ENCODE measurements at regions not wholly inside any gene's neighbourhood (a gene's known extent, or its start where the extent isn't known, plus 50 kb on each side); places are given as distances from the start of the nearest gene placed in this dataset.

DNA sequence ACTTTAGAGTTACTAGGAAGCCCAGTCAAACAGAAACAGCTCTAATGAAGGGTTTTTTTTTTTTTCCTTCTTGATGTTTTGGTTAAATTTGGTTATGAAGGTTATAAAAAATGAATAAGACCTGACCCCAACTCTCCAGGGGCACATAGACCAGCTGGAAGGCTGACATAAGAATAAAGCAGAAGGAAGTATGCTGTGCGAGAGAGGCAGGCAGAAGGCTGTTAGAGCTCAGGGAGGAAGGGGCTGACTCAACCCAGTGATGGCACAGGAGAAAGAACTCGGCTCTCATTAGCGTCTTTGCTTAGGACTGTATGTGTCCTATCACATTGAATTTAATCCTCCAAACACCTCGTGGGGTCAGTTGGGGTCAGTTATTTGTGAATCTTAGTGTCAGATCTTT lies 474.6 kb downstream of the PMP22 start:
- H3K18ac ChIP-seq (ENCODE audit: low read length) = no peak overlapping the region
- H3K9ac ChIP-seq (ENCODE audit: low read length) = no peak overlapping the region
- no peak overlapping the region for H2AK5ac ChIP-seq (ENCODE audit: low read length)
- no peak overlapping the region for H3K23ac ChIP-seq (ENCODE audit: low read length)
- no peak overlapping the region for H3K56ac ChIP-seq (ENCODE audit: low read length)
- no peaks in the 10 kb centered on the region for H3K4me1 ChIP-seq (ENCODE audit: control insufficient read depth, low read depth, low read length)
- H3K27me3 ChIP-seq (ENCODE audit: insufficient read depth, low read length, poor library complexity) = no peaks in the 10 kb centered on the region
- H3K4me2 ChIP-seq (ENCODE audit: low read length) = no peak overlapping the region
- H3K4ac ChIP-seq (ENCODE audit: low read depth, low read length) = no peak overlapping the region
- H3K4me3 ChIP-seq (ENCODE audit: low read length) = no peak overlapping the region
- DNase-seq = no peak
- H3K36me3 ChIP-seq (ENCODE audit: control insufficient read depth, insufficient read depth, low read length) = no peaks in the 10 kb centered on the region
- no peak overlapping the region for H4K8ac ChIP-seq (ENCODE audit: low read depth, low read length)
- no peak overlapping the region for H3K27ac ChIP-seq (ENCODE audit: low read depth, low read length)
- no peaks in the 10 kb centered on the region for H3K79me2 ChIP-seq (ENCODE audit: control insufficient read depth, insufficient read depth, low read length)
- H2BK120ac ChIP-seq (ENCODE audit: low read depth, low read length) = no peak overlapping the region
- H2BK5ac ChIP-seq (ENCODE audit: low read length) = no peak overlapping the region
- no CpG with 5 or more reads among the region's 4 CpGs for WGBS (ENCODE audit: extremely low coverage, insufficient coverage, low lambda C conversion rate)
- no peak overlapping the region for H4K5ac ChIP-seq (ENCODE audit: low read length)
- H2BK15ac ChIP-seq (replicated peaks; ENCODE audit: low read depth) = no peak overlapping the region
- H3K79me1 ChIP-seq (ENCODE audit: low read length) = no peaks in the 10 kb centered on the region

DNA sequence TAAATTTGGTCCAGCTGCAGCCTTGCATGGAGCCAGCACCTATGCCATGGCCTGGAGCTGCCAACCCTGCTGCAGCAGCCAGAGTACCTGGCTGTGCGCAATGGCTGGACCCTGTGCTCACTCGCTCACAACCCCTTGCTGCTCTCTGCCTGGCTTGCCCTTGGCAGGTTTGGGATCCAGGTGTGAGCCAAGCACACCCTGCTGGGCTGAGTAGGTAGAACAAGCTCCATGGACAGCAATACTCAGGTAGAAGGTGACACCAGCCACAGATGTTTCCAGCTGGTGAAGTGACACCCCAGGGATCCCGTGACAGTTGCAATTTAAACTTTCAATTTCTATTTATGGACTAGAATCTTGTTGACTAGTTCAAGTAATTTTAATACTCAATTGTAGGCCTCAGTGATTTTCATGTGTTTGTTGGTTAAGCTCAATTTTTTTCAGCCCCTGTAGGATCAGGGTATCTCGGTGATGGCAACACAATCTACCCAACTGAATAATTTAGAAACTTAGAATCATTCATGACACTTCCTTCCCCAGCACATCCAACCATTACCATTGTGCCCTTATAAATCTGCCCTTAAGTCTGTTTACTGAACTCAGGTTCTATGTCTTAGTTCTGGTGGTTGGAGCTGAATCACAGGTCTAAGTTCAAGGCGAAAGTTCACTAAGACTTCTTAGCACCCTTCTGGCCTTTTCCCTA lies 480.0 kb downstream of the PMP22 start:
- Histone ChIP-seq H2BK5ac (ENCODE audit: low read length) (no peak overlapping the region), H3K4me3 (ENCODE audit: low read length) (no peak overlapping the region), H3K27me3 (ENCODE audit: insufficient read depth, low read length, poor library complexity) (no peaks in the 10 kb centered on the region), H3K56ac (ENCODE audit: low read length) (no peak overlapping the region), H2BK120ac (ENCODE audit: low read depth, low read length) (no peak overlapping the region), H3K18ac (ENCODE audit: low read length) (no peak overlapping the region), H3K4ac (ENCODE audit: low read depth, low read length) (no peak overlapping the region), H4K8ac (ENCODE audit: low read depth, low read length) (no peak overlapping the region), H3K23ac (ENCODE audit: low read length) (no peak overlapping the region), H3K36me3 (ENCODE audit: control insufficient read depth, insufficient read depth, low read length) (no peaks in the 10 kb centered on the region), H3K4me1 (ENCODE audit: control insufficient read depth, low read depth, low read length) (no peaks in the 10 kb centered on the region), H2AK5ac (ENCODE audit: low read length) (no peak overlapping the region), H4K5ac (ENCODE audit: low read length) (no peak overlapping the region), H3K4me2 (ENCODE audit: low read length) (no peak overlapping the region), H3K79me1 (ENCODE audit: low read length) (no peaks in the 10 kb centered on the region), H2BK15ac (replicated peaks; ENCODE audit: low read depth) (no peak overlapping the region), H3K27ac (ENCODE audit: low read depth, low read length) (no peak overlapping the region), H3K79me2 (ENCODE audit: control insufficient read depth, insufficient read depth, low read length) (no peaks in the 10 kb centered on the region), H3K9ac (ENCODE audit: low read length) (no peak overlapping the region)
- DNase-seq = peak; percentile 29
- WGBS (ENCODE audit: extremely low coverage, insufficient coverage, low lambda C conversion rate) = no CpG with 5 or more reads among the region's 5 CpGs

DNA sequence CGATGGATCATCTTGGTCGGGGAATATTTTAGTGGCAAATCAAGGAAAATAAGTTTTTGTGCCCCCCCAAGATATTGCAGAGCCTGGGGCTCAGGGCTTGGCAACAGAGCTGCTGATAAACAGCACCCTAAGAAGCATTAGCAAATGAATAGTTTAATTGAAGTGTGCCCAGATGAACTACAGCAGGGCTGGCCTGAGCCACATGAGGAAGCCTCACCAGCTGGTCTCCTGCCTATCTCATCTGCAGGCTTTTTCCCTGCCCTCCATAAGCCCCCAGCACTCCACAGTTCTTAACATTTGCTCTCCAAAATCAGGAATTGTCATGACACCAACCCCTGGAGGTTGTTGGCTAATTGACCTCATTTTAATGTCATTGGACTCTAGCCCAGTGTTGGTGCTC lies 480.2 kb downstream of the HS3ST3B1 start:
- Histone ChIP-seq H3K4me1 (ENCODE audit: control insufficient read depth, low read depth, low read length) (no peaks in the 10 kb centered on the region), H3K36me3 (ENCODE audit: control insufficient read depth, insufficient read depth, low read length) (no peaks in the 10 kb centered on the region), H3K79me2 (ENCODE audit: control insufficient read depth, insufficient read depth, low read length) (no peaks in the 10 kb centered on the region), H4K5ac (ENCODE audit: low read length) (no peak overlapping the region), H3K18ac (ENCODE audit: low read length) (no peak overlapping the region), H2BK120ac (ENCODE audit: low read depth, low read length) (no peak overlapping the region), H2AK5ac (ENCODE audit: low read length) (no peak overlapping the region), H3K4ac (ENCODE audit: low read depth, low read length) (no peak overlapping the region), H3K23ac (ENCODE audit: low read length) (no peak overlapping the region), H3K9ac (ENCODE audit: low read length) (no peak overlapping the region), H3K56ac (ENCODE audit: low read length) (no peak overlapping the region), H2BK5ac (ENCODE audit: low read length) (no peak overlapping the region), H3K4me2 (ENCODE audit: low read length) (no peak overlapping the region), H3K79me1 (ENCODE audit: low read length) (no peaks in the 10 kb centered on the region), H3K4me3 (ENCODE audit: low read length) (no peak overlapping the region), H2BK15ac (replicated peaks; ENCODE audit: low read depth) (no peak overlapping the region), H3K27me3 (ENCODE audit: insufficient read depth, low read length, poor library complexity) (no peaks in the 10 kb centered on the region), H3K27ac (ENCODE audit: low read depth, low read length) (no peak overlapping the region), H4K8ac (ENCODE audit: low read depth, low read length) (no peak overlapping the region)
- DNase-seq = no peak
- WGBS (ENCODE audit: extremely low coverage, insufficient coverage, low lambda C conversion rate) = no CpG with 5 or more reads among the region's 2 CpGs

DNA sequence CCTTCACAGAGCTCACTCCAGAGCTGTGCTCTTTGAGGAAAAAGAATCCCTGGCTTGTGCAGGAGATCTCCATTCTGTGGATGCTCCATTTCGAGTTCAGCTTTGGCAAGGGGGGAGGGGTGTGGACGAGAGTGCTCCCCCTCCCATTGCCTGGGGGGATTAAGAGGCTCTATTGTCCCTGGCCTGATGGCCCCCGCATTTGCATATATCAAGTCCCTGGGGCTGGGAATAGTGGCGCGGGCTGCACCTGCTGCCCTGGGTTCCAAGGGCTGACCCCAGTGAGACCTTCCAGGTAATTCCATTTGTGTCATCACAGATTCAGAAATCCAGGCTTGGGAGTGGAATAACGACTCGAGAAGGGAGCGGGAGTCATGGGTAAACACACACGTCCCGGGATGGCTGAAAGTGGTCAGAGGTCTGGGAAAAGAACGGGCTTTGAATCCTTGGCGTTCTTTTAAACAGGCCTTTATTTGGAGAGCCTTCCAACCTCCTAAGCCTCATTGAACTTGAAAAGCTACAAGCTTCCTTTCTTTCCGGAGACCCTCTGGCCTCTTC lies 479.3 kb downstream of the HS3ST3B1 start:
- DNase-seq = no peak
- no peaks in the 10 kb centered on the region for H3K27me3 ChIP-seq (ENCODE audit: insufficient read depth, low read length, poor library complexity)
- H4K8ac ChIP-seq (ENCODE audit: low read depth, low read length) = no peak overlapping the region
- H3K23ac ChIP-seq (ENCODE audit: low read length) = no peak overlapping the region
- H2BK5ac ChIP-seq (ENCODE audit: low read length) = no peak overlapping the region
- H3K9ac ChIP-seq (ENCODE audit: low read length) = no peak overlapping the region
- H3K4ac ChIP-seq (ENCODE audit: low read depth, low read length) = no peak overlapping the region
- no peak overlapping the region for H3K18ac ChIP-seq (ENCODE audit: low read length)
- H3K79me2 ChIP-seq (ENCODE audit: control insufficient read depth, insufficient read depth, low read length) = no peaks in the 10 kb centered on the region
- no peak overlapping the region for H2BK120ac ChIP-seq (ENCODE audit: low read depth, low read length)
- no peaks in the 10 kb centered on the region for H3K36me3 ChIP-seq (ENCODE audit: control insufficient read depth, insufficient read depth, low read length)
- no peak overlapping the region for H2AK5ac ChIP-seq (ENCODE audit: low read length)
- H3K4me3 ChIP-seq (ENCODE audit: low read length) = no peak overlapping the region
- H3K56ac ChIP-seq (ENCODE audit: low read length) = no peak overlapping the region
- no peak overlapping the region for H3K27ac ChIP-seq (ENCODE audit: low read depth, low read length)
- no peak overlapping the region for H2BK15ac ChIP-seq (replicated peaks; ENCODE audit: low read depth)
- no peak overlapping the region for H4K5ac ChIP-seq (ENCODE audit: low read length)
- peaks cover 2% of the 10 kb centered on the region for H3K4me1 ChIP-seq (ENCODE audit: control insufficient read depth, low read depth, low read length)
- no peaks in the 10 kb centered on the region for H3K79me1 ChIP-seq (ENCODE audit: low read length)
- no peak overlapping the region for H3K4me2 ChIP-seq (ENCODE audit: low read length)
- WGBS (ENCODE audit: extremely low coverage, insufficient coverage, low lambda C conversion rate) = no CpG with 5 or more reads among the region's 13 CpGs

DNA sequence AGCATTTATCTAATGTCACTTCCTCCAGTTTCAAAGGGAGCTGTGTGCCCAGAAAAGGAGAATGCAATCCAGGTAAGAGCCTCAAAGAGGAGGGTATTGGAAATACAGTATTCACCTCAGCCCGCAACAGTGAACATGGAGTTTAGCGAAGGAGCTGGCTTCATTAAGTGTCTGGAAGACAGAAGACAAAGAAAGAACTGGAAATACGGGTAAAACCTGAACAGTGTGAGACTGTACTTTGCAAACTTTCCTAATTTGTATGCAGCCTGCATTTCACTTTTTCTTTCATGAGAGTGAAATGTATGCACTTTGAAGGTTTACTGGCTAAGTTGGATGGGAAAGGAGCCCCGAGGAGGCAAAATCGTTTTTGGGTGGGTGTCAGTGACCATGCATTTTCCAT lies 478.4 kb downstream of the HS3ST3B1 start:
- Histone ChIP-seq H3K4me2 (ENCODE audit: low read length) (no peak overlapping the region), H3K4me1 (ENCODE audit: control insufficient read depth, low read depth, low read length) (peaks cover 2% of the 10 kb centered on the region), H3K79me1 (ENCODE audit: low read length) (no peaks in the 10 kb centered on the region), H2AK5ac (ENCODE audit: low read length) (no peak overlapping the region), H3K9ac (ENCODE audit: low read length) (no peak overlapping the region), H2BK15ac (replicated peaks; ENCODE audit: low read depth) (no peak overlapping the region), H3K4me3 (ENCODE audit: low read length) (no peak overlapping the region), H3K18ac (ENCODE audit: low read length) (no peak overlapping the region), H3K23ac (ENCODE audit: low read length) (no peak overlapping the region), H2BK5ac (ENCODE audit: low read length) (no peak overlapping the region), H3K79me2 (ENCODE audit: control insufficient read depth, insufficient read depth, low read length) (no peaks in the 10 kb centered on the region), H4K5ac (ENCODE audit: low read length) (no peak overlapping the region), H4K8ac (ENCODE audit: low read depth, low read length) (no peak overlapping the region), H3K27ac (ENCODE audit: low read depth, low read length) (no peak overlapping the region), H2BK120ac (ENCODE audit: low read depth, low read length) (no peak overlapping the region), H3K56ac (ENCODE audit: low read length) (no peak overlapping the region), H3K27me3 (ENCODE audit: insufficient read depth, low read length, poor library complexity) (no peaks in the 10 kb centered on the region), H3K36me3 (ENCODE audit: control insufficient read depth, insufficient read depth, low read length) (no peaks in the 10 kb centered on the region), H3K4ac (ENCODE audit: low read depth, low read length) (no peak overlapping the region)
- DNase-seq = no peak
- no CpG with 5 or more reads among the region's 5 CpGs for WGBS (ENCODE audit: extremely low coverage, insufficient coverage, low lambda C conversion rate)

DNA sequence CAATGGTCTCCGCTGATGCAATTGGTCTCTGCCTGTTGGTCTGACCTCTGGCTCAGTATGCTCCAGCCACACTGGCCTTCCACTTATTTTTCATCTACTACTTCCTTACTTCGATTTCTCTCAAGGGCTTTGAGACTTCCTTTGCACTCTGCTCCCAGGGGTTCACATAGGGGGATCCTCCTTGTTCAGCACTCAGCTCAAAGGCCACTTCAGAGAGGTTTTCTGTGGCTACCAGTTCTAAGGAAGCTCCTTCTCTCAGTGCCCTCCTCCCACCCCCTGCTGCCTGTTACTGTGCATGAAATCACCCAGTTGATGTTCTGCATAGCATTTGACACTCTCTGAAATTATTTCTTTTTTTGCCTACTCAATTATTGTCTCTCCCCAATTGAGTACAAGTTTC lies 476.4 kb downstream of the HS3ST3B1 start:
- no peak overlapping the region for H3K18ac ChIP-seq (ENCODE audit: low read length)
- H3K79me1 ChIP-seq (ENCODE audit: low read length) = no peaks in the 10 kb centered on the region
- H2AK5ac ChIP-seq (ENCODE audit: low read length) = no peak overlapping the region
- H4K8ac ChIP-seq (ENCODE audit: low read depth, low read length) = no peak overlapping the region
- no peaks in the 10 kb centered on the region for H3K36me3 ChIP-seq (ENCODE audit: control insufficient read depth, insufficient read depth, low read length)
- no peak overlapping the region for H3K23ac ChIP-seq (ENCODE audit: low read length)
- H2BK15ac ChIP-seq (replicated peaks; ENCODE audit: low read depth) = no peak overlapping the region
- H3K56ac ChIP-seq (ENCODE audit: low read length) = no peak overlapping the region
- H4K5ac ChIP-seq (ENCODE audit: low read length) = no peak overlapping the region
- no peak overlapping the region for H3K4me2 ChIP-seq (ENCODE audit: low read length)
- DNase-seq = no peak
- H3K79me2 ChIP-seq (ENCODE audit: control insufficient read depth, insufficient read depth, low read length) = no peaks in the 10 kb centered on the region
- WGBS (ENCODE audit: extremely low coverage, insufficient coverage, low lambda C conversion rate) = no CpG with 5 or more reads among the region's 2 CpGs
- H3K27ac ChIP-seq (ENCODE audit: low read depth, low read length) = no peak overlapping the region
- no peaks in the 10 kb centered on the region for H3K27me3 ChIP-seq (ENCODE audit: insufficient read depth, low read length, poor library complexity)
- no peak overlapping the region for H3K4me3 ChIP-seq (ENCODE audit: low read length)
- peaks cover 2% of the 10 kb centered on the region for H3K4me1 ChIP-seq (ENCODE audit: control insufficient read depth, low read depth, low read length)
- H2BK5ac ChIP-seq (ENCODE audit: low read length) = no peak overlapping the region
- H3K4ac ChIP-seq (ENCODE audit: low read depth, low read length) = no peak overlapping the region
- H2BK120ac ChIP-seq (ENCODE audit: low read depth, low read length) = no peak overlapping the region
- H3K9ac ChIP-seq (ENCODE audit: low read length) = no peak overlapping the region

Measured in mesendoderm (in vitro differentiated cells).